Fibroblast of lung (primary cell): ENCODE measurements at regions not wholly inside any gene's neighbourhood (a gene's known extent, or its start where the extent isn't known, plus 50 kb on each side); places are given as distances from the start of the nearest gene placed in this dataset.

Source experiments
- DNase-seq, 2 donors: peaks; one replicate each; pipeline versions ENCODE4 v3.0.0 to v3.0.0-alpha.2; 2010; ENCODE audit warnings: low read depth in 2 of 2
- H2AFZ ChIP-seq: 2 replicates; pipeline ENCODE4 v1.5.1; 2012; ENCODE audit warnings: low read length, control low read depth, inconsistent platforms
- H3K27ac ChIP-seq: 2 replicates; pipeline ENCODE4 v1.5.1; 2011; ENCODE audit warnings: low read length, control low read depth; ENCODE audit not compliant: insufficient read depth
- H3K27me3 ChIP-seq: 2 replicates; pipeline ENCODE4 v1.5.1; 2011; ENCODE audit warnings: mild to moderate bottlenecking, low read length; ENCODE audit not compliant: control insufficient read depth, insufficient read depth
- H3K36me3 ChIP-seq: 2 replicates; pipeline ENCODE4 v1.5.1; 2011; ENCODE audit warnings: low read length; ENCODE audit not compliant: control insufficient read depth, insufficient read depth
- H3K4me1 ChIP-seq: 2 replicates; pipeline ENCODE4 v1.5.1; 2011; ENCODE audit warnings: low read length; ENCODE audit not compliant: control insufficient read depth, insufficient read depth; ENCODE audit errors: extremely low read depth
- H3K4me2 ChIP-seq: 2 replicates; pipeline ENCODE4 v1.5.1; 2011; ENCODE audit warnings: low read length, control low read depth; ENCODE audit not compliant: insufficient read depth; ENCODE audit errors: extremely low read depth
- H3K4me3 ChIP-seq, 4 experiments: fragments of 200-600 bp in 1 of 4; sonication (generic) in 1 of 4; replicated peaks in 1 of 4; 2 replicates each; pipeline ENCODE4 v1.5.1; 2011 to 2016; ENCODE audit warnings: low read length in 4 of 4, low read depth in 3 of 4, mild to moderate bottlenecking in 3 of 4, control low read depth in 2 of 4, inconsistent platforms in 1 of 4, mixed read lengths in 1 of 4; ENCODE audit not compliant: insufficient read depth in 1 of 4; ENCODE audit errors: control extremely low read depth in 1 of 4
- H3K79me2 ChIP-seq: 2 replicates; pipeline ENCODE4 v1.5.1; 2012; ENCODE audit warnings: mild to moderate bottlenecking, low read length, inconsistent platforms; ENCODE audit not compliant: control insufficient read depth, insufficient read depth
- H3K9ac ChIP-seq: 2 replicates; pipeline ENCODE4 v1.5.1; 2011; ENCODE audit warnings: mild to moderate bottlenecking, low read length, control low read depth; ENCODE audit not compliant: insufficient read depth
- H3K9me3 ChIP-seq: 2 replicates; pipeline ENCODE4 v1.5.1; 2012; ENCODE audit warnings: low read depth, low read length; ENCODE audit not compliant: control insufficient read depth, insufficient read depth
- H4K20me1 ChIP-seq: 2 replicates; pipeline ENCODE4 v1.5.1; 2011; ENCODE audit warnings: low read length; ENCODE audit not compliant: control insufficient read depth, insufficient read depth; ENCODE audit errors: extremely low read depth
- EZH2 ChIP-seq: IDR thresholded peaks from 2 replicates; pipeline ENCODE4 v1.5.1; 2012; ENCODE audit warnings: low read length, control low read depth, mild to moderate bottlenecking; ENCODE audit errors: missing control alignments
- TF ChIP-seq, protein P1 (sequence below), 2 donors: IDR thresholded peaks in 1 of 2; conservative IDR thresholded peaks in 1 of 2; 1 replicate in 1 of 2; 2 replicates in 1 of 2; pipeline ENCODE4 v1.5.1; 2011 to 2012; ENCODE audit warnings: low read length in 2 of 2, control low read depth in 1 of 2, inconsistent platforms in 1 of 2, low read depth in 1 of 2, mild to moderate bottlenecking in 1 of 2

GRCh38 chr12:17110316-17110715 is 504.4 kb upstream of the LMO3 start:
- Histone ChIP-seq H3K27ac (no peak overlapping the region), H3K36me3 (no peaks in the 10 kb centered on the region), H3K79me2 (no peaks in the 10 kb centered on the region), H3K4me2 (no peak overlapping the region), H4K20me1 (no peaks in the 10 kb centered on the region), H3K4me3 (no peak overlapping the region), H3K9me3 (no peaks in the 10 kb centered on the region), H2AFZ (no peak overlapping the region), H3K27me3 (no peaks in the 10 kb centered on the region), H3K9ac (no peak overlapping the region), H3K4me1 (no peaks in the 10 kb centered on the region)
- no peak for DNase-seq
- no peak for TF ChIP-seq EZH2
- TF ChIP-seq, protein P1, sequence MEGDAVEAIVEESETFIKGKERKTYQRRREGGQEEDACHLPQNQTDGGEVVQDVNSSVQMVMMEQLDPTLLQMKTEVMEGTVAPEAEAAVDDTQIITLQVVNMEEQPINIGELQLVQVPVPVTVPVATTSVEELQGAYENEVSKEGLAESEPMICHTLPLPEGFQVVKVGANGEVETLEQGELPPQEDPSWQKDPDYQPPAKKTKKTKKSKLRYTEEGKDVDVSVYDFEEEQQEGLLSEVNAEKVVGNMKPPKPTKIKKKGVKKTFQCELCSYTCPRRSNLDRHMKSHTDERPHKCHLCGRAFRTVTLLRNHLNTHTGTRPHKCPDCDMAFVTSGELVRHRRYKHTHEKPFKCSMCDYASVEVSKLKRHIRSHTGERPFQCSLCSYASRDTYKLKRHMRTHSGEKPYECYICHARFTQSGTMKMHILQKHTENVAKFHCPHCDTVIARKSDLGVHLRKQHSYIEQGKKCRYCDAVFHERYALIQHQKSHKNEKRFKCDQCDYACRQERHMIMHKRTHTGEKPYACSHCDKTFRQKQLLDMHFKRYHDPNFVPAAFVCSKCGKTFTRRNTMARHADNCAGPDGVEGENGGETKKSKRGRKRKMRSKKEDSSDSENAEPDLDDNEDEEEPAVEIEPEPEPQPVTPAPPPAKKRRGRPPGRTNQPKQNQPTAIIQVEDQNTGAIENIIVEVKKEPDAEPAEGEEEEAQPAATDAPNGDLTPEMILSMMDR (conservative IDR thresholded peaks at IDR 0.05 in 1 of 2, IDR thresholded peaks at IDR 0.05 in 1 of 2; ENCODE audit: low read depth in 1 of 2, low read length in 2 of 2) = no peak

DNA sequence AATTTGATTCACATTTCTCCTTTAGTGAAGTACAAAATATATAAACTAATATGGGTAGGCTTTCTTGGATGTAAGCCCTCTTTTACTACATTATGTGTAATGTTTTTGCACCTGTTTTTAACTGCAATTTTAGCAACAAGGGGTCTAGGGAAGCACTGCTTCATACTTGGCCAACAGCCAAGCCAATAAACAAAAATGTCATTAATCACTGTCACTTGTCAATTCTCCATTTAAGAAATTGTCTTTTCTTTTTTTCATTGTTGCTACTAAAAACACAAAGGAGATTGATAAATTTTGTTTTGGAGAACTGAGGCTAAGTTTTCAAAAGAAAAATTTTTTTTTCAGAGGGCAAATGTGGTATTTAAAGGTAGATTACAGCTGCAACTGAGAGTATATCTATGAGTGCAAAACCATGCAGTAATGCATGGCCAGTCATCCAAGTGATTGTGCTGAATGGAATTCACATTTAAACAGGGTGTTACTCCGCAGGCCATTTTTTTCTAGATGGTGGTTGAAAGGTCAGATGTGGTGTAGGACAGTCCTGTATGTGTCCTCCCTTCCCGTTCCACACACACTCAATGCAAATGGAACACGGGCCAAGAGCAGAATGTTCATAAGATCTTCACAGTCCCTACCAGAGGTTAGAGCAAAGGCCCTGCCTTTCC is 503.0 kb upstream of the LMO3 start:
- Histone ChIP-seq H3K4me2 (no peak overlapping the region), H3K9me3 (no peaks in the 10 kb centered on the region), H3K79me2 (no peaks in the 10 kb centered on the region), H3K4me1 (no peaks in the 10 kb centered on the region), H3K9ac (no peak overlapping the region), H3K36me3 (no peaks in the 10 kb centered on the region), H3K4me3 (no peak overlapping the region), H2AFZ (no peak overlapping the region), H3K27ac (no peak overlapping the region), H3K27me3 (no peaks in the 10 kb centered on the region), H4K20me1 (no peaks in the 10 kb centered on the region)
- TF ChIP-seq, protein P1 (conservative IDR thresholded peaks at IDR 0.05 in 1 of 2, IDR thresholded peaks at IDR 0.05 in 1 of 2; ENCODE audit: low read depth in 1 of 2, low read length in 2 of 2) = no peak
- TF ChIP-seq EZH2 = no peak
- DNase-seq = peak in 1 of 2 donors; percentile 40

GRCh38 chr12:17104801-17105200 is 498.8 kb upstream of the LMO3 start:
- DNase-seq = no peak
- H3K9ac ChIP-seq = no peak overlapping the region
- H4K20me1 ChIP-seq = no peaks in the 10 kb centered on the region
- H3K79me2 ChIP-seq = no peaks in the 10 kb centered on the region
- no peaks in the 10 kb centered on the region for H3K4me1 ChIP-seq
- no peak overlapping the region for H3K27ac ChIP-seq
- no peak overlapping the region for H2AFZ ChIP-seq
- H3K36me3 ChIP-seq = no peaks in the 10 kb centered on the region
- no peak overlapping the region for H3K4me2 ChIP-seq
- no peaks in the 10 kb centered on the region for H3K9me3 ChIP-seq
- TF ChIP-seq, protein P1 (conservative IDR thresholded peaks at IDR 0.05 in 1 of 2, IDR thresholded peaks at IDR 0.05 in 1 of 2; ENCODE audit: low read depth in 1 of 2, low read length in 2 of 2) = no peak
- TF ChIP-seq EZH2 = no peak
- no peak overlapping the region for H3K4me3 ChIP-seq
- H3K27me3 ChIP-seq = no peaks in the 10 kb centered on the region
